Suppressor macrophage treated with lipopolysaccharide for 4 hours (primary cell): ENCODE measurements at regions not wholly inside any gene's neighbourhood (a gene's known extent, or its start where the extent isn't known, plus 50 kb on each side); places are given as distances from the start of the nearest gene placed in this dataset.

Source experiments
- DNase-seq: peaks from one replicate; pipeline ENCODE4 v3.0.0-alpha.2; 2020

DNA sequence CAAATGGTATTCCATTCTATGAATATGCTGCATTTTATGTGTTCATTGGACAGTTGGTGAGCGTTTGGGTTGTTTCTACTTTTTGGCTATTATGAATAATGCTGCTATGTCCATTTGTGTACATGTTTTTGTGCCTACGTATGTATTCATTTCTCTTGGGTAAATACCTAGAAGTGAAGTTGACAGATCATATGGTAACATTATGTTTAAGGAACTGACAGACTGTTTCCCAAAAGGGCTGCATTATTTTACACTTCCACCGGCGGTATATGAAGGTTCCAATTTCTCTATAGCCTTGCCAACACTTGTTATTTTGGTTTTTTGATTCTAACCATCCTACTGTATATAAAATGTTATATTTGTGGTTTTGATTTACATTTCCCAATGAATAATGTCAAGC lies 703.9 kb upstream of the CDH2 start:
- DNase-seq = no peak

DNA sequence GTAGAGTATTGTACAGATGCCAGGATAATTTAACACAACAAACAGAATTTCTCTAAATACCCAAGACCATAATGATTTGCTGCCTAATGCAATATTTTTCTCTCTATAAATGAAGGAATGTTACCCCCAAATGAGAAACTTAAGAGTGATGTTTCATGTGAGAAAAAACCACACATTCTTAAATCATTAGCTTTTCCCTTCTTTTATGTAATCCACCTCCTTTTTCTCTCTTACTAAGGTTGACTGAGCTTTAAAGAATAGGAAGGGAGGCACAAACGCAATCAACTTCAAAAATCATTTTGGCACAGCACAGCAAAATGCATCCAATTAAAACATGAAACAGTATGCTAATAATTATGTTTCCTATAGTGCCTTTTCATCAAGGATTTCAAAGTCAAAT lies 698.1 kb upstream of the CDH2 start:
- DNase-seq = no peak

DNA sequence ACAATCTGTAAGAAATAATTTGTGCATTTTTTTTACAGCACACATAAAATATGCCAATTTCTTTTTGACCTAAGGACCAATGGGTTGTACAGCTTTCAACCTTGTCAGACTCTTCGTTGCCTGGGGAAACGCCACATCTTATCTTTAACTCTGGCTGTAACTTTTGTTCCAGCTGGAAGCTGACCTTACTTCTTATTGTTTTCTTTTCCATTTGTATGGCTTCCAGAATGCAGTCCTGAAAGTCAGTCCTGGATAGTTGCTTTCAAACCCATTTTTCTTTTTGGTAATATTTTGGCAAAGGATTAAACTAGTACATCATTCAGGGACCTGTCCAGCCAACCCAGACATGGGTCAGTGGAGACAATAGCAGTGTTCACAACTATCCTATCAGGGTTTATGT lies 686.5 kb upstream of the CDH2 start:
- no peak for DNase-seq

DNA sequence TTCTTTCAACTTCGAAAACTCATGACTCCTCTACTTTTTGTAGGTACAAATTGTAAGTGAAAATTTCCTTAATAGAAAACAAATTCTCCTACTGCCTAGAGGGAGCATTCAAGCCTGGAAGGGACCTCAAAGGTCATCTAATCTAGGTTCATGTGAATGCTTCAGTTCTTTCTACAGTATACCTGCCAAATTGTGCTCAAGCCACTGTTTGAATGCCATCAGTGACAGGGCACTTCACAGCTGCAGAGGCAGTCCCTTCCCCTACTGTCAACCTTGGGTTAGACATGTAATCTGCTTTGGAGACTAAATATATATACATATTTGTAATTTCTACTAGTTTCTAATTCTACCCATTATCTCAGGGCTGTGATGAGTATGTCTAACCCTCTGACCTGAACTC lies 681.3 kb upstream of the CDH2 start:
- no peak for DNase-seq

DNA sequence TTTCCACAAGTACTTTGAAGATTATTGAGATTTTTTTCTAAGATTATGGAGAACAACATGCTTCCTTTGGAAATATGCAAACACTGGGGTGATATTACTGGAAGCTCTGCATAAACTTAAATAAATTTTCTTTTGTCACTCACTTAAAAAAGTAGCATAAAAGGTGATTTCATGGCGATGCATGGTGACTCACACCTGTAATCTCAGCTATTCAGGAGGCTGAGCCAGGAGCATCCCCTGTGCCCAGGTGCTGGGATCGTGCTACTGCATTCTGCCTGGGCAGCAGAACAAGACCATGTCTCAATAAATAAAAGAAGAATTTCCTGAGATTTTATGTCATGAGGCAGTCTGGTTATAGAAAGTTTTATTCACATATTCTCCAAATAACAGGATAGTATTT lies 679.1 kb upstream of the CDH2 start:
- no peak for DNase-seq

DNA sequence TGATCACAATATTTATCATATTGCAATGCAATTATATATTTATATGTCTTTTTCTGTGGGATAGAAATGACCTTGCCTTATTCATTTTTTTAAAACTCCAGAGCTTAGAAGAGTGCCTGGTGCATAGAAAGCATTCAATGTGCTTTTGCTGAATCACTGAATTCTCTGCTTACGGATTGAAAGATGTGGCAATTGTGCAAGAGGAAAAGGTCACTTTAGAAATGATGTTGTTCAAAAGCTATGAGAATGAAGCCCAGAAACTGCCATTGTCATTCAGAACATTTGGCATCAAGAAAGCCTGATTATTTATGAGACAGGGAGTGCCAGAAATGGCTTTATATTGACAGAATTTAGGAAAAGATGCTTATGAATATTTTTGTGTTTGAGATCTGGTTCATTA lies 678.6 kb upstream of the CDH2 start:
- no peak for DNase-seq

DNA sequence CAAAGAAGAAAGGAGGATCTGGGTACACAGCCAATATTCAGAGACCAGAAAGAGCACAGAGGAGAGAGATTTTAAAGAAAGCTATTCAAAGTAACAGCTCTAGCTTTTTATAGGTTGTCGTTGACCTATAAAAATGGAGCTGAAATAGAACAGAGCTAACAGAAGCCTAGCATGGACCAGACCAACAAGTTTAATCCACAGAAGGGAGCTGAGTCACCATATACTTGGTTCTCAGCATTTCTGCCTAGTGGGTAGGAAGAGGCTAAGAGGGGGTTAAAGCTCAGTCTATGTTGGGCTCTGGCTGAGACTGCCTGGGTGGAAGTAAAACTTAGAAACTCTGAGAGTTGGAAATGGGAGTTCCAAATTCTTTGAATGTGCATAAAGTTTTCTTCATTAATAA lies 678.0 kb upstream of the CDH2 start:
- no peak for DNase-seq

DNA sequence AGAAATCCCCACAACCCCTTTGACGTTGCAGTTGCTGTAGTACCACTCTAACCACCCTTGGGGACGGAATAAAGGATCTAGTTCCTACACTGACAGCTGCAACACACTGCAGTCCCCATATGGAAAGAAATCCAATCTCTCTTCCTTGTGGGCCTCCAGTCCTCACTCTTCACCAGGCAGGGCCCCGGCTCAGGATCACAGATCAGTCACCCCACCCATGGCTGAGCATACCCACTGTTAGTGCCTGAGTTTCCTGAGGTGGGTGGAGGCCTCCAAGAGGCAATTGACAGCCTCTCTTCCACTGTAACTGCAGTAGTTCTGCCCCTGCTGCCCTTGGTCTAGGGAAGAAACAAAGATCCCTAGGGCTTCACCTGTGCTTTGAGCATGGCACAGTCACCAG lies 670.0 kb upstream of the CDH2 start:
- no peak for DNase-seq

DNA sequence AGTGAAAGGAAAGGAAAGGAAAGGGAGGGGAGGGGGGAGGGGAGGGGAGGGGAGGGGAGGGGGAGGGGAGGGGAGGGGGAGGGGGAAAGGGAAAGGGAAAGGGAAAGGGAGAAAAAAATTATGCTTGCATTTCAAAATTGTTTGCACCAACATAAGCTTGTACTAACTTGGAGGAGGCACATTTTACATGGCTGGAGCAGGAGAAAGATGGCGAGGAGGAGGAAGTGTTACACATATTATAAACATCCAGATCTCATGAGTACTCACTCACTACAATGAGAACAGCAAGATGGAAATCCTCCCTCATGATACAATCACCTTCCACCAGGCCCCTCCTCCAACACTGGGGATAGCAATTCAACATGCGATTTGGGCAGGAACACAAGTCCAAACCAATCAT lies 660.2 kb upstream of the CDH2 start:
- no peak for DNase-seq

DNA sequence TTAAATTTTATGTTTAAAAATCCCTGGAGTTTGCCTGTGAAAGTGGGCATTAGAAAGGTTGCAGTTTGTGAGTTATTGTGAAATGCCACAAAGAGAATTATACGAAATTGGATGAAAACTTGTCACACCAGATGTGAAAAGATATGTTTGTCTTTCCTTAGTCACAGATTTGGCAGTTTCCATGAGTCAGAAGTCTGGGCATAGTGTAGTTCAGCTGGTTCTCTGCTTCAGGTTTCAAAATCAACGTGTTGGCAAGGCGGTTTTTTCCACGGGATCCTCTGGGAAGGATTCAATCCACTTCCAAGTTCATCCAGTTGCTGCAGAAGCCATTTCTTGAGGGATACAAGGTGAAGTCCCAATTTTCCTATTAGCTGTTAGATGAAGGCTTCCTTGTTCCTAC lies 658.0 kb upstream of the CDH2 start:
- DNase-seq = no peak

DNA sequence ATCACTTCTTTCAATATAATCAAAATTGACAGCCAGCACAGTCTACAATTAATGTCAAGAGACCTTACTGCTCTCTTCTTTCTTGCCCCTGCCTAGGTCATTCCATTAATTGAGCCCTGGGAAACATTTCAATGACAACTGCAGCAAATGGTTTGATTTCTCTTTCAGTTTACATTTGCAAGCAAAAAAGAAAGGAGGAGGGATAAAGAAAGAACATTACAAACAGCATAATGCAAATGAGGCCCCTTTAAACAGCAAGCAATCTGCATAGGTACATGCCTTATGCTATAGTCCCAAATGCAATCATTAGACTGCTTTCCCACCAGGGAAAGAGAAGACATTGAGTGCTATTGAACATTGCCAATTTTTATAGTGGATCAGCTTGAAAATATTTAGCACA lies 655.0 kb upstream of the CDH2 start:
- DNase-seq = no peak

DNA sequence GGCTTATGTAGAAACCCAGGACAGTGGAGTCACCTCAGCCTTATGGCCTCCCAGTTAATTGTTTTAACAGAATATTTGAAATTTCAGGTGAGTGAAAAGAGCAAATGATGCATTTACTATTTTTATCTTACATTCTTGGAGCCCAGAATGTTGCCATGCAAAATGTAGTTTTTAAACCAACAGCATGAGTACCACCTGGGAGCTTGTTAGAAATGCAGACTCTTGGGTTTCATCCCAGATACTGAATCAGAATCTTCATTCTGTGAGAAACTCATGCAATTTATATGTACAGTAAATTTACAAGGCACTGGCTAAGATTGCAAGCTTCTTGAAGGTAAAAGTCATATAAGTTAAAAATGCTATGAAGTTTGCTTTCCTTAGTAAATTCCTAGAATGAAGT lies 654.5 kb upstream of the CDH2 start:
- DNase-seq = no peak

DNA sequence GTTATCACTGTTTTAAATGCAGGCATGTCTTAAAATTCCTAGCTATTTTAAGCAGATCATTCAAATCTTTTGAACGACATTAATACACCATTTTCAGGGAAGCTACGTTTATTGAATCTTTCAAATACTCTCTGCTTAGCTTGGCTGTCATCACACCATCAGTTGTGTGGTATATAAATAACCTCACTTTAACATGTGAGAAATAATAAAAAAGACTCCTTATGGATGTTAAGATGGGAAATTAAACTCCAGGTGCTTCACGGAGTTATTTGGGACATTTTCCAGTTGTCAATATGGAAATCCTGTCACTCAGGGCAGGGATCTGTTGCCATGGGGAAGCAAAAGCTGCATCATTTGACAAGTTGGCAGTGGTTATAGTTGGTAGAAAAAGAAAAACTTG lies 649.2 kb upstream of the CDH2 start:
- DNase-seq = no peak

DNA sequence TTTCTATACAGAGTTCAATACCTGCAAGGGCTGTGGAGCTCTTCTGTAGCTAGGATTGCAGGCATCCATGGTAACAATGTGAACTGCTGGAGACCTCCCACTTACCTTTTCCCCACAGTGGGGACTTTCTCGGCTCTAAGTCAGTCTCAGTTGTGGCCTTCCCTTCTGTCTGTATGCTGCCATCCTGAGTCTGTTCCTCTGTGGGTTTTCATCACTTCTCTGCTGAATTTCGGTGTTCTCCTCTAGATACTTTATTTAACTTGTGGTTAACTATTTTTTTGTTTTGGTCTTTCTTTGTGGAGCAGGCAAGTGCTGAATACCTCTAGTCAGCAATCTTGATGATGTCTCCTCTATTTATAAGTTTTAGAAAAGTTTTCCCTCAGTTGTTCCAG lies 647.2 kb upstream of the CDH2 start:
- no peak for DNase-seq

DNA sequence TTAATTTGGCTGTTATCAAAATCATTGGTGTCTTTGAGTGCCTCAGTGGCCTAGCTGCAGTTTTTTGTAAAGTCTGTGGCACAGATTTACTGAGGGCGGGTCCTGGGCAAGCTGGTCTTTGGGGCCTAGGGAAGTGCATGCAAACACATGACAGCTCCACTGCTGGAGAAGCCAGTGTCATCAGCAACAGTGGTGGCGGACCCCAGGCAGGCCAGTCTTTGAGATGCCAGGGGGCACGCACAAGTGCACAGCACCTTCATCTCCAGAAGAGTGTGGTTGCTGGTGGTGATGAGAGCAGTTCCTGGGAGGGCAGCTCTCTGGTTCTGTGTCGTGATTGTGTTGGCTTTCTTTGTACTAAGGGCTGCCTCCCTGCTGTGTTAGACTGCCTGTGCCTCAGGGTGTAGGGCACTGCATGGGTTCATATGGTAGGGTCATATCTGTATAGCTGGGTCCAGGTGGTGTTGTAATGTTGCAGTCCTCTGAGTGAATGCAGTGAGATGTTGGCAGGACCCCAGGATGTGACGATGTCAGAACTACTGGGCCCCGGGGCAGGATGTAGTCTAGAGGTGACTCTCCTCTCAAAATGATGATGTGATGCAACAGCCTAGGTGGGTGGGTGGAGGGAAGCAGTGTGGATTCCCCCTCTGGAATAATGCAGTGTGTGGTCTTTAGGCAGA lies 646.7 kb upstream of the CDH2 start:
- DNase-seq = no peak

DNA sequence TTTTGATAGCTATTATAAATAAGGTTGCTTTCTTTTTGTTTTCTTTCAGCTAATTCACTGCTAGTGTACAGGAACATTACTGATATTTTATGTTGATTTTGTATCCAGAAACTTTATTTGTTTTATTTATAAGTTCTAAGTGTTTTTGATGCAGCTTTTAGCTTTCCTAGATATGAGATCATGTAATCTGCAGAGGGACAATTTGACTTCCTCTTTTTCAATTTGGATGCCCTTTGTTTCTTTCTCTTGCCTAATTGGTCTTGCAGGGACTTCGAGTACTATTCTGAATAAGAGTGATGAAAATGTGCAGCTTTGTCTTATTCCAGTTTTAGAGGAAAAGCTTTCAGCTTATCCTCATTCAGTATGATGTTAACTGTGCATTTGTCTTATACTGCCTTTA lies 643.4 kb upstream of the CDH2 start:
- no peak for DNase-seq

DNA sequence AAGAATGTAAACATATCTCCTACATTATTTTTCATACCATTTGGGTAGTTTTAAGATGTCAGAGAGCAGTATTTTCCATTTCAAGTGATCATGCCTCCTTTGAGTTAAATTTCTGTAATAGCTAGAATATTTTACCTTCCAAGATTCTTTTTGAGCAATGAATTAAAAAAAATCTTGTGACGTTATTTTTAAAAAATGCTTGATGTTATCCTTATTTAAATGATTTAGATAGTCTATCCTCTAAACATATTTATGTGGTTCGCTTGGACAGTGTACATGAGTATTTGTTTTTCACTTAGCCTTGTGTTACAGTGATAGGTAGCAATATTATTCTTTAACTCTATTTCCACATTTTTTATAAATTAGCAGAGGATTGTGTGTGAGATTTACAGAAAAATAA lies 639.2 kb upstream of the CDH2 start:
- DNase-seq = no peak

DNA sequence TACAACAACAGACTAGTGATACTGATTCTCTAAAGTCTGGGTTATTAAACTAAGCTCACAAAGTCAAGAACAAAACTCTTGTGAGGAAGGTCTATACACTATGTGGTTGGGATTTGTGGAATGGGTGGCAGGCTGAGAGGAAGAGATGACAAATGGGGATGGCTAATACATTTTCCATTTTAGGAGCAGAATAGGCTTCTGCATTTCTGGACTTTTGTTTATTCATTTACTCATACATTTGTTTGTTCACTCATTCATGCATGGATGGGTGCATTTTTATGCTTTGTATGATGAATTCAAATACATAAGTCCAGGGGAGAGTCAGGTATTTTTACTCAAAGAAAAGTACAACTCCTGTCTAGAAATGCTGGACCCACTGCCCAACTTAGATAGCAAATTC lies 637.4 kb upstream of the CDH2 start:
- DNase-seq = no peak

DNA sequence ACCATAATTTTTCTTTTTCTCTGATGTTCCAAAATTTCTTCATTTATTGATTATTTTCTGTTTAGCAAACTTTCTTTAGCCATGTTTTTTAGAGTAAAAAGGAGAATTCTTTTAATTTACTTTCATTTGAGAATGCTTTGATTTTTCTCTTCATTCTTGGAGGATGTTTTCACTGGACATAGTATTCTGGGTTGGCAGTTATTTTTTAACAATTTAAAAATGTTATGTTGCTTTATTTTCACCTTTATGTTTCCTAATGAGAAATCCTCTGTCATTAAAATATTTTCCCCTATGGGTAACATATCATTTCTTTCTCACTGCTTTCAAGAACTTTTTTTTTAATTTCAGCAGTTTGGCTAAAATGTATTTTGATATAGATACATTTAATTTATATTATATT lies 631.4 kb upstream of the CDH2 start:
- DNase-seq = no peak

DNA sequence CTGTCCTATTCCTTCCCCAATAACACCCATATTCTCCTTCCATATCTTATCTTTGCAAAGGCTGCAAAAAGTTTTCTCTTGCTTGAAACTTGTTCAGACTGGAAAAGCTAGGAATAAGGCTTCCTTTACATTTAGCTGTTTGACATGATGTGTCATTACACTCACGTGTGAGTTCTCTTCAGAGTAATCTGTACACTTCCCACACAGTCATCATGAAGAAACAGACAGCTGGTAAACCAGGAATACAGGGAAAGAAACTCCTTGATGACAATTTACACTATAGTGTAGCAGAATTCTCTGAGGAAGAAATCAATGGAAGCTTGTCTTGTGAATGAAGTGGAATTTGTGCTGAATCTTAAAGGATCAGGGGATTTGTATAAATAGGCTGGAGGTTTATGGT lies 628.6 kb upstream of the CDH2 start:
- no peak for DNase-seq

DNA sequence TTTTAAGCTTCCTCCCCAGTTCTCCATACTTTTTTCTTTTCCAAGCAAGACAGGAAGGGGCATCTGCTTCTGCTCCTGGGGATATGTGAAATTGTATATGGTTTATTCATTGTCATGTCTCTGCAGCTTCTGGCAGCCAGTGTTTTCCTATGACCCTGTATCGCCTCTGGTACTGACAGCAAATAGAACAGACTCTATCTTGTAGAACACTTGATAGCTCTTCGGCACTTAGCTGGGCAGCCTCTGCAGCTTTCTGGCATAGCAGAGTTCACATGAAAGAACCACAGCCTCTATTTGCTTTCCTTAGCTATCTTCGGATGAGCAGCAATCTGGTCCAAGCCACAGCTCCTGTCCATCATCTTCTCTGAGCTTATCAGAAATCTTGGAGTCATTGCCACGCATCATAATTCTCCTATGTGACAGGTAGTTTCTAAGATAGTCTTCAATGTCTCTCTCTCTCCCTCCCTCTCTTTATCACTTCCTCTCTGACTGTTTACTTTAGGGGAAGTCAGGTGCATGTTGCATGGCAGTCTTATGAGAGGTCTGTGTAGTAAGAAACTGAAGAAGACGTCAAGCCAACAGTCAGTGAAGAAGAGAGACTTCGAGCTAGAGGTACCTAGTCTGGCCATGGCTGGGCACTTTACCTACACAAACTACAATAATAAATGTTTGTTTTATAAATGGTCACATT lies 627.7 kb upstream of the CDH2 start:
- DNase-seq = no peak

DNA sequence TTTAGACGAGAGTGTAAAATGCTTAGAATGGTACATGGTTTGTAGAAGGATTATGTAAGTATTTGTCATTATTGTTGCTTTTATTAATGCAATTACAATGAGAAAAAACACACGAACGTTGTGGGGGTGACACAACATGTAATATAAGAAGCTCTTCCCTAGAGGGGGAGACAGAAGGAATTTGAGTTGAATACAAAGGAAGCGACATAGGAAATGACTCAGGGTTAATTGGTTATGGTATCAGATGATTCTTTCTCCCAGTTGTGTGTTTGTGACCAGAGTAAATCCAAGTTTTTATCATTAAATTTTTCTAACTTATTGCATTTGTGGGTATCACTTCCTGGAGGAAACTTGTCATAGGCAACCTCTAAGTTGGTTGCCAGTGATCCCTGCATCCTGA lies 625.6 kb upstream of the CDH2 start:
- no peak for DNase-seq

DNA sequence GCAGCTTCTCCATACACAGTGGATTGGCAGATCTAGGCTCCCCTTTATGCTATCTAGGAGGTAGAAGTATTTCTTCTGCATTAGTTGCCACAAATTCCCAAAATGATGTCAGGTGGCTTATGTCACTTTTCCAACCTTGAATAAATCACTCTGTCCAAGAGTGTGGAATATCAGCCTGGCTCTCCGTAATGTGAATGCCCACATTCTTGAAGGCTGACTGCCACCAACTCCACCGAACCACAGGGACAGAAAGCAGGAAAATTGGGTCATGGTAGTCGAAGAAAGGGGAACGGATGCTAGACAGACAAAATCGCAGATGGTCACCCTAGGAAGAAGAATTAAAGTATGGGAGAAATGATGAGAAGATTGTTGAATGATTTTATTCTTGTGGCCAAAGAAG lies 624.9 kb upstream of the CDH2 start:
- no peak for DNase-seq

DNA sequence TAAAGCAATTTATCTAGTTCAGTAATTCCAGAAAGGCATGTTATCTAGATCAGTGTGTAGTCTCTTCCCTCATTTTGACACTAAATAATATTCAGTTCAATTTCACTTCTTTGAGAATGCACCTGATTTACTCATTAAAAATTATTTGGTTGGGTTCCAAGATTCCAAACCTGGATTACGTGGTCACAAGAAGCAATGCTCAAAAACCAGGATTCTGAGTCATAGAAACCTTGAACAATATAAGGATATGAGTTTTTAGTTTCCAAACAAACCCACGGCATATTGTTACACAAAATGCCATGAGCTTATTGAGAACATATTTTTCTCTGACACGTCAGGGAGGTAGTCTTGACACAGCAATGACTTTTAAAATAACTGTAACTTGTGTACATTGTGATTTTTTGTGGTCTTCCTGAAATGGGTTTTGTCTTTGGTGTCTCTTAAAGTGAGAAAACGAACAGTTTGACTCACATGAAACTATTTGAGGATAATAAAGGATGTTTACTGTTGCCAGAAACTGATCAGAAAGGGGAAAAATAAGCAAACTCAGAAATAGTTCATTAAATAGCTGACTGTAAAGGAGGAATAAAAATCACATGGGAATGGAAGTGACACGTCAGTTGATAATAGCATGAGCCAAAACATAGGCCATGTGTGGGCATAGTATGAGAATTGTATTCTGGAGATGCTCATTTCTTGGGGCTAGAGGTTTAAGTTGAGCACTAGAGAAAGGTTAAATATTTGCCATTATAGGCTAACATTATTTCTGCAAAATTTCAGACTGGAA lies 617.7 kb upstream of the CDH2 start:
- no peak for DNase-seq

DNA sequence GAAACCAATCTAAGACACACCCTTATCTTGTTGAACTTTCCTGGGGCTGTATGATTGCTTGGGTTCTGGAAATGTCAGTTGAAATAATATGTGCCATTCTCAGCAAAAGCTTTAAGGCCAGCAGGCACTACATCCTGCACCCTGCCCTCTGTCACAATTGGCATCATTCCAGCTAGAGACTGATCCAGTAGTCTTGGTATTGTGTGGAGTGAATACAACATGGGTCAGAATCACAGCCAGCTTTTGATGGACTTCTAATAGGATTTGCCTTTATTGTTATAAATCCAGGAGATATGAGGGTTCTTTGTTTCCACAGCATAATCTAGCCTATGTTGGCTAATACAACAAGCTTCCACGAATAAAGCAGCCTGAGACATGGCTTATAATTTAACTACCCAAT lies 617.0 kb upstream of the CDH2 start:
- DNase-seq = no peak
